SK-N-MC (cell line): ENCODE measurements at regions not wholly inside any gene's neighbourhood (a gene's known extent, or its start where the extent isn't known, plus 50 kb on each side); places are given as distances from the start of the nearest gene placed in this dataset.

ENCODE experiments used
- EZH2 ChIP-seq: fragments of 200-600 bp; sonication (generic); IDR thresholded peaks from one replicate; pipeline ENCODE4 v1.6.1; 2017; ENCODE audit warnings: antibody characterized with exemption
- POLR2AphosphoS5 ChIP-seq: IDR thresholded peaks from 2 replicates; pipeline ENCODE4 v1.6.1; 2012; ENCODE audit warnings: mild to moderate bottlenecking, low read depth, low read length, borderline replicate concordance

DNA sequence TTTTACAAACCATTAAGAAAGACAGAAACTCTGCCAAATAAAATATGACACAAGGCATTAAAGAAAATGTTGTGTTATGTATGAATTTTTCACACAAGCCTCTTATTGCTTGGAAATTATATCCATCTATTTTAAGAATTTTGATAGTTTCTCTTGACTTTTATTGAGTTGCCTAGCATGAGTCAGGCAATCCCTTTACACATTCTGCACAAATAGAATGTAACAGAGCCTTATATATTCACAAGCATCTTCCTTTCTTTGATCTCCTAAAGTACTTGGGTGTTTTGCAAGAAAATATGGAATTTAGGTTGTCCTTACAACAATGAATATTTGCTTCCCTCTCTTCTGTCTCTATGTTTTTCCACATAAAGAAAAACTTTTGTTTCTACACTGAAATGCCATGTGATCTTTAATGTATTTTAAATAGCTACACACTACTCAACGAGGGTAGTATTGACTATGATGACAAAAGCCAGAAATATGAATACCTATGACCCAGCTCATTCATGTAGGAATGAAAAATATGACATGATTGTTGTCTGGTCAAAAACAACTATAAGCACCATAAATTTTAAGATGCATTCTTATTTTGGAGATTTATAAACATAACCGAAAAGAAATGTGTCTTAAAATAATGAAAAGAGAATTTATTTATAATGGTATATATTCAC is 398.8 kb downstream of the GUCY1A2 start:
- TF ChIP-seq EZH2 (no peak), POLR2AphosphoS5 (no peak)
